ENCODE measurements at regions not wholly inside any gene's neighbourhood (a gene's known extent, or its start where the extent isn't known, plus 50 kb on each side); places are given as distances from the start of the nearest gene placed in this dataset.

- CTCF ChIA-PET: no interaction called here
- Histone ChIP-seq H4K91ac (ENCODE audit: insufficient read depth, low read depth, low read length) (no peak overlapping the region), H3K27me3 (ENCODE audit: control insufficient read depth, insufficient read depth, low read length) (no peaks in the 10 kb centered on the region), H3K36me3 (ENCODE audit: control insufficient read depth, insufficient read depth, low read length) (no peaks in the 10 kb centered on the region), H3K56ac (ENCODE audit: extremely low read depth, insufficient read depth, low read length) (no peak overlapping the region), H3K18ac (ENCODE audit: low read depth, low read length) (no peak overlapping the region), H2AK9ac (replicated peaks; ENCODE audit: low read depth, low read length, poor library complexity) (no peak overlapping the region), H3K4ac (ENCODE audit: low read depth, low read length) (no peak overlapping the region), H2BK15ac (ENCODE audit: low read depth, low read length) (no peak overlapping the region), H3K9me1 (ENCODE audit: insufficient read depth, low read length) (no peaks in the 10 kb centered on the region), H4K5ac (ENCODE audit: low read depth, low read length) (no peak overlapping the region), H4K8ac (ENCODE audit: low read depth in 2 of 2, low read length in 2 of 2) (no peak overlapping the region), H3K4me2 (ENCODE audit: low read depth, low read length) (no peak overlapping the region), H4K20me1 (ENCODE audit: insufficient read depth, low read length) (no peaks in the 10 kb centered on the region), H3K14ac (replicated peaks; ENCODE audit: low read depth, low read length) (no peak overlapping the region), H3K4me3 (ENCODE audit: insufficient read depth, low read depth, low read length) (no peak overlapping the region), H3K9ac (ENCODE audit: low read depth, low read length) (no peak overlapping the region), H3K9me3 (ENCODE audit: control insufficient read depth, insufficient read depth, low read length) (no peaks in the 10 kb centered on the region), H3K23ac (ENCODE audit: low read depth, low read length) (no peak overlapping the region), H3K79me1 (ENCODE audit: low read depth in 1 of 2, low read length in 2 of 2) (no peaks in the 10 kb centered on the region), H2AFZ (replicated peaks; ENCODE audit: low read length, poor library complexity) (no peak overlapping the region), H2BK20ac (ENCODE audit: low read depth, low read length) (no peak overlapping the region), H2BK120ac (ENCODE audit: low read depth, low read length) (no peak overlapping the region), H2BK5ac (ENCODE audit: low read depth, low read length, poor library complexity, severe bottlenecking) (no peak overlapping the region), H3K27ac (ENCODE audit: insufficient read depth, low read length) (no peak overlapping the region), H2AK5ac (ENCODE audit: low read depth, low read length) (no peak overlapping the region), H3K4me1 (ENCODE audit: control insufficient read depth, insufficient read depth, low read length) (no peaks in the 10 kb centered on the region)
- dilution Hi-C loops (cut with HindIII; ENCODE audit: low sequenced_read_pairs, unreplicated experiment): no loop called here
- WGBS, 2 experiments (ENCODE audit: extremely low coverage in 2 of 2, insufficient read length in 1 of 2): no CpG with 5 or more reads among the region's 1 CpG
- intact Hi-C loops (cut with micrococcal nuclease): no loop called here
- BruUV-seq (replicated peaks): no TSS peak
- ATAC-seq (ENCODE audit: low read depth): no peak
- DNase-seq: no peak
- TF ChIP-seq MAFK (IDR thresholded peaks at IDR 0.05; ENCODE audit: low read depth, low read length): no peak
- TF ChIP-seq RFX5 (IDR thresholded peaks at IDR 0.05; ENCODE audit: low read depth, low read length): no peak
- TF ChIP-seq SMC3 (IDR thresholded peaks at IDR 0.05; ENCODE audit: low read depth, low read length): no peak
- no peak for TF ChIP-seq CTCF (conservative IDR thresholded peaks at IDR 0.05; ENCODE audit: low read depth, low read length)
- in situ Hi-C loops (cut with MboI; ENCODE audit: low sequenced_read_pairs): no loop called here
- POLR2A ChIA-PET (ENCODE audit: unreplicated experiment): no interaction called here
These were observed 434.5 kb upstream of the MANEA start for GRCh38 chr6:95142661-95143335.

All from IMR-90 (cell line).